Large intestine (tissue), 3 donors: ENCODE measurements at regions not wholly inside any gene's neighbourhood (a gene's known extent, or its start where the extent isn't known, plus 50 kb on each side); places are given as distances from the start of the nearest gene placed in this dataset.

Experiments used
- DNase-seq, 2 donors: peaks; one replicate each; pipeline versions ENCODE4 v3.0.0 to v3.0.0-alpha.2; 2013
- H3K27ac ChIP-seq: one replicate; pipeline ENCODE4 v1.5.1; 2013; ENCODE audit warnings: low read length
- H3K27me3 ChIP-seq: 2 replicates; pipeline ENCODE4 v1.6.1; 2013; ENCODE audit warnings: low read length; ENCODE audit not compliant: control insufficient read depth, insufficient read depth
- H3K36me3 ChIP-seq: 2 replicates; pipeline ENCODE4 v1.6.1; 2013; ENCODE audit warnings: low read length; ENCODE audit not compliant: control insufficient read depth, insufficient read depth
- H3K4me1 ChIP-seq: one replicate; pipeline ENCODE4 v1.6.1; 2013; ENCODE audit warnings: low read length; ENCODE audit not compliant: control insufficient read depth, insufficient read depth
- H3K4me3 ChIP-seq: one replicate; pipeline ENCODE4 v1.5.1; 2013; ENCODE audit warnings: low read length
- H3K9me3 ChIP-seq: one replicate; pipeline ENCODE4 v1.6.1; 2013; ENCODE audit warnings: mild to moderate bottlenecking, low read depth, low read length, moderate library complexity; ENCODE audit not compliant: control insufficient read depth
- WGBS: methylation state at CpG from one replicate; pipeline ENCODE4 v1.1.5; 2013; ENCODE audit warnings: low lambda C conversion rate; ENCODE audit not compliant: insufficient coverage; 5-methylcytosine and 5-hydroxymethylcytosine counted together

GRCh38 chr15:81987628-81988027 is 58.2 kb downstream of the MEX3B start:
- no peaks in the 10 kb centered on the region for H3K27me3 ChIP-seq
- H3K4me3 ChIP-seq = no peak overlapping the region
- no peak for DNase-seq
- no peak overlapping the region for H3K27ac ChIP-seq
- H3K9me3 ChIP-seq = peaks cover 6% of the 10 kb centered on the region
- WGBS = no CpG with 5 or more reads among the region's 4 CpGs
- no peaks in the 10 kb centered on the region for H3K4me1 ChIP-seq
- no peaks in the 10 kb centered on the region for H3K36me3 ChIP-seq

GRCh38 chr15:81983497-81983896 is 62.3 kb downstream of the MEX3B start:
- no peak for DNase-seq
- H3K4me3 ChIP-seq = no peak overlapping the region
- no peaks in the 10 kb centered on the region for H3K9me3 ChIP-seq
- H3K4me1 ChIP-seq = no peaks in the 10 kb centered on the region
- H3K27me3 ChIP-seq = no peaks in the 10 kb centered on the region
- H3K36me3 ChIP-seq = no peaks in the 10 kb centered on the region
- no peak overlapping the region for H3K27ac ChIP-seq
- 90% methylated on average over 8 of the region's 10 CpGs for WGBS

GRCh38 chr15:81982808-81983207 is 63.0 kb downstream of the MEX3B start:
- no peaks in the 10 kb centered on the region for H3K9me3 ChIP-seq
- no peak overlapping the region for H3K4me3 ChIP-seq
- no peaks in the 10 kb centered on the region for H3K4me1 ChIP-seq
- 97% methylated on average over 5 of the region's 5 CpGs for WGBS
- DNase-seq = no peak
- no peaks in the 10 kb centered on the region for H3K36me3 ChIP-seq
- no peak overlapping the region for H3K27ac ChIP-seq
- H3K27me3 ChIP-seq = no peaks in the 10 kb centered on the region

GRCh38 chr15:81981908-81982307 is 63.9 kb downstream of the MEX3B start:
- no peaks in the 10 kb centered on the region for H3K9me3 ChIP-seq
- no peaks in the 10 kb centered on the region for H3K36me3 ChIP-seq
- H3K27me3 ChIP-seq = no peaks in the 10 kb centered on the region
- DNase-seq = peak in 1 of 2 donors; percentile 2
- 57% methylated on average over 1 of the region's 3 CpGs for WGBS
- H3K27ac ChIP-seq = no peak overlapping the region
- H3K4me1 ChIP-seq = no peaks in the 10 kb centered on the region
- H3K4me3 ChIP-seq = no peak overlapping the region

- H3K27ac ChIP-seq = no peak overlapping the region
- DNase-seq = no peak
- H3K27me3 ChIP-seq = no peaks in the 10 kb centered on the region
- H3K4me3 ChIP-seq = no peak overlapping the region
- no CpG with 5 or more reads among the region's 1 CpG for WGBS
- H3K36me3 ChIP-seq = no peaks in the 10 kb centered on the region
- no peaks in the 10 kb centered on the region for H3K4me1 ChIP-seq
- H3K9me3 ChIP-seq = no peaks in the 10 kb centered on the region
Measured at GRCh38 chr15:81977464-81977863, 68.4 kb downstream of the MEX3B start.

GRCh38 chr15:81968691-81969090 is 77.1 kb downstream of the MEX3B start:
- no peaks in the 10 kb centered on the region for H3K9me3 ChIP-seq
- no peak overlapping the region for H3K27ac ChIP-seq
- H3K4me3 ChIP-seq = no peak overlapping the region
- H3K27me3 ChIP-seq = no peaks in the 10 kb centered on the region
- no peaks in the 10 kb centered on the region for H3K36me3 ChIP-seq
- no peak for DNase-seq
- WGBS = 88% methylated on average over 2 of the region's 2 CpGs
- no peaks in the 10 kb centered on the region for H3K4me1 ChIP-seq

GRCh38 chr15:81966631-81967030 is 79.2 kb downstream of the MEX3B start:
- Histone ChIP-seq H3K36me3 (no peaks in the 10 kb centered on the region), H3K27ac (no peak overlapping the region)

GRCh38 chr15:81962482-81962881 is 83.3 kb downstream of the MEX3B start:
- H3K36me3 ChIP-seq = no peaks in the 10 kb centered on the region
- no peaks in the 10 kb centered on the region for H3K27me3 ChIP-seq
- no peak for DNase-seq
- no peak overlapping the region for H3K27ac ChIP-seq
- no peaks in the 10 kb centered on the region for H3K9me3 ChIP-seq
- H3K4me3 ChIP-seq = no peak overlapping the region
- no peaks in the 10 kb centered on the region for H3K4me1 ChIP-seq

More at GRCh38 chr15:81966631-81967030, 79.2 kb downstream of the MEX3B start:
- H3K27me3 ChIP-seq = no peaks in the 10 kb centered on the region
- H3K4me3 ChIP-seq = no peak overlapping the region
- WGBS = 20% methylated on average over 1 of the region's 3 CpGs
- DNase-seq = no peak
- no peaks in the 10 kb centered on the region for H3K4me1 ChIP-seq
- H3K9me3 ChIP-seq = no peaks in the 10 kb centered on the region

- Histone ChIP-seq H3K4me3 (no peak overlapping the region), H3K27ac (no peak overlapping the region), H3K9me3 (no peaks in the 10 kb centered on the region), H3K4me1 (no peaks in the 10 kb centered on the region), H3K27me3 (no peaks in the 10 kb centered on the region), H3K36me3 (no peaks in the 10 kb centered on the region)
- WGBS = no CpG with 5 or more reads among the region's 3 CpGs
- no peak for DNase-seq
Measured at GRCh38 chr15:81959196-81959595, 86.6 kb downstream of the MEX3B start.

GRCh38 chr15:81957698-81958097 is 88.1 kb downstream of the MEX3B start:
- no peak overlapping the region for H3K27ac ChIP-seq
- WGBS = 67% methylated on average over 1 of the region's 4 CpGs
- no peaks in the 10 kb centered on the region for H3K9me3 ChIP-seq
- no peaks in the 10 kb centered on the region for H3K4me1 ChIP-seq
- no peaks in the 10 kb centered on the region for H3K27me3 ChIP-seq
- no peak for DNase-seq
- no peaks in the 10 kb centered on the region for H3K36me3 ChIP-seq
- no peak overlapping the region for H3K4me3 ChIP-seq

- no peak overlapping the region for H3K4me3 ChIP-seq
- no peaks in the 10 kb centered on the region for H3K27me3 ChIP-seq
- H3K9me3 ChIP-seq = no peaks in the 10 kb centered on the region
- no peaks in the 10 kb centered on the region for H3K36me3 ChIP-seq
- DNase-seq = no peak
- H3K27ac ChIP-seq = no peak overlapping the region
- no peaks in the 10 kb centered on the region for H3K4me1 ChIP-seq
- 75% methylated on average over 1 of the region's 6 CpGs for WGBS
Measured at GRCh38 chr15:81955382-81956062, 90.3 kb downstream of the MEX3B start.
